Head of caudate nucleus (tissue), 42 donors: ENCODE measurements at regions not wholly inside any gene's neighbourhood (a gene's known extent, or its start where the extent isn't known, plus 50 kb on each side); places are given as distances from the start of the nearest gene placed in this dataset.

ENCODE experiments used
- DNase-seq, 42 donors: peaks; one replicate each; pipeline versions ENCODE4 v3.0.0 to v3.0.0-alpha.2; 2020 to 2021; ENCODE audit warnings: mixed read lengths in 7 of 42
- intact Hi-C: fragments of 100-400 bp; cut with DNase I; formaldehyde crosslinking; loops from one replicate; pipeline ENCODE4 v1.15.0; 2022

DNA sequence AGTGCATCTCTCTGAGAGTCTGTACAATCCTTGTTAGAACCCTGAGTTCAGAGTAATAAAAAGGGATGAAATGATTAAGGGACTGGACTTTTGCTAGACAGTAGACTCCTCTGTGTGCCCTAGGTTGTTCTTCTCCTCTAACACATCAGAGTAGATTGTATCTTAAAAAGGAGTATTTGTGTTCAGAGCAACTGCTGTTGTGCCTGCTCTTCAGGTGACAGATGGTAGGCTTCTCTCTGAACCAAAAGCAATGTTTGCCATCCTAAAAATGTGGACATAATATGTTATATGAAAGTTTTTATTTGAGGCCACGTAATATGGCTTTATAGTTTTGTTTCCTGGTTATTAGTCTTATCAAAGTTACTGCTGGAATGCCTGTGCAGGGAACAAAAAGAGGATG is 588.6 kb upstream of the FAT1 start:
- no peak for DNase-seq

DNA sequence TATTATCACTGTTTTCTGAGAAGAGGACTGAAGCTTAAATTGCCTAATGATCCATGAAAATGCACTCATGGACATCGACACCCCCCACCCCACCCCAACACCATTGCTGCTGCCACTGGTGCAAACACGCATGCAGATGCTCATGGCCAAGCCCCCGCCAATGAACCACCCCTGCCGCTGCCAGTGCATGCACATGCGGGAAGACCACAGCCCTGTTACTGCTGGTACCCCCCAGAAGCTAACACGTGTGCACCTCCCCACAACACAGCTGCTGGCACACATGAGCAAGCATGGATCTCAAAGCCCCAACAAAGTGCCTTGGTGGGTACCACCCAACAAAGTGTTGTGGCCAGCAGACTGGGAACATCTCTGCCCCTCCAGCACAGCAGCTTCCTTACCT is 594.1 kb upstream of the FAT1 start:
- DNase-seq: no peak
- intact Hi-C loops: no loop called here

More for the DNA sequence above, 588.6 kb upstream of the FAT1 start:
- intact Hi-C loops: no loop called here

DNA sequence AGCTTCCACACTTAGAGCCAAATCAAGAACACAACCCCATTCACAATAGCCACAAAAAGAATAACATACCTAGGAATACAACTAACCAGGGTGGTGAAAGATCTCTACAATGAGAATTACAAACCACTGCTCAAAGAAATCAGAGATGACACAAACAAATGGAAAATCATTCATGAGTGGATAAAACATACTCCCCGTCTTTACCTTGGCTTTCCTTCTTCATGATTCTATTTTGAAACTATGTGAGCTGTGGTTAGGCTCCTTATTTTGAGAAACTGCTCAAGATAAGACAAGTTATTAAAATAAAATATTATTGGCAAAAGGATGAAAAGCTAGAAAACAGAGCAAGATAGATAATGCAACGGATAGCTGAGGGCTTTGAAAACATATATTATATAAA is 598.1 kb upstream of the FAT1 start:
- no peak for DNase-seq
- intact Hi-C loops: no loop called here

DNA sequence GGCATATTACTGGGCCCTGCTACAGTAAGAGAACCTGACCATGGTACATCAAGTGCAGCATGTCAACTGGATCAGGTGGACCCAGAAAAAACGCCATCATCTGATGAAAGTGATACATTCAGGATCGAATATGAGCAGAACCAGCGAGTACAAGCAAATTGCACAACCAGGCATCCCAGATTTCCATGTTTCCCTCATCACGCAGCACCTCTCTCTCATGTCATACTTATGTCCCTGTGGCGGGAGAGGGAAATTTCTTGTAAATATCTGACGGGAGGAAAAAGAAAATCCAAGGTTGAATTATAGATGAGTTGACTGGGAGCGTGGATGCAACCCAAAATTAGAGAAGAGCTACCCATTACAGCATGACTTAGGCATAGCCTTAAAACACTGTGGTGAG is 608.5 kb upstream of the FAT1 start:
- DNase-seq: no peak
- intact Hi-C loops: no loop called here

DNA sequence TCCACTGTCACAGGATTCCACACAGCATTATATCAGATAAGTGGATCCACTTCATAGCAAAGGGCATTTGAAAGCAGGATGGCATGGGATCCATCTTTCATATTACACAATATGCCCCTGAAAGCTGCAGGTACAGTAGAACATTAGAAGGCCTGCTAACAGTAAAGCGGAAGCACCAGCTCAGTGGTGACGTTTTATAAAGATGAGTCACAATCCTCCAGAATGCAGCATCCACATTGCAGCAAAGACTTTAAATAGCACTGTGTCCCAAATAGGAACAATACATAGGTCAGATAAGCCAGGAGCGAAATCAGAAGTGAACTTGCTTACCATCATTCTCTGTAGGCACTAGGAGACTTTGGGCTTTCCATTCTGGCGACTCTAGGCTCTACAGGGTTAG is 609.5 kb upstream of the FAT1 start:
- intact Hi-C loops: no loop called here
- DNase-seq: no peak

DNA sequence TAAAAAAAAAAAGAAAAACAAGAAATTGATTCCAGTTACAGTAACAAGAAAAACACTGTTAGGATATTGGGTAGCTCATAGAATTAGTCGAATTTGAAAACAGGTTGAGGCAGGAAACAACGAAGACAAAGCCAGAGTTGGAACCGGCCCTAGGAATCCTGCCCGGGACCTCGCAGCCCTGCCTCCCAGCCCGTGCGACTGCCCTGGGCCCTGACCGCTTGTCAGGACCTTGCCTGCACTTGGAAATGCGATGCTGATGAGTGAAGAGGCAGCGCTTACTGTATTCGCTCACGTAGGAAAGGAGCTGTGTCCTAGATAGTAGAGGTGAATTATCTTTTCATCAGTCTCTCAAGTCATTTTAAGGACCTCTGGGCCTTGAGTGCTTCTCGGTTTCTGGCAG is 611.7 kb upstream of the FAT1 start:
- DNase-seq: no peak

DNA sequence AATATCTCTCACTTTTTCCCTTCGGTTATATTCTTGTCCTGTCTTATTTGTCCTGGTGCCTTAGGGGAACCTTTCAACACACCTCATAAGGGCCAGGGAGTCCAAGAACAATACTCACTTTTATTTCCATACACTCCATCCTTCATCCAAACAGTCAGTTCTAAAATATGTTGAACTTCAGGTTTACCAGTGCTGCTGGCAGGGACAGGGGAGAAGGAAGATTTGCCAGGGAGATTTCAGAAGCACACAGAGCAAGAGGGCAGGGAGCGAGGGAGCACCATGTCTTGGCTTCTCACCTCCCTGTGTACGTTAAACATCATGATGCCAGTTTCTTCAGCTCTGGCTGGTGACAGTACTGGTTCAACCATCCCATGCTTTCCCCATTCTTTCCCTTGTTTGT is 631.1 kb upstream of the FAT1 start:
- DNase-seq: no peak
- intact Hi-C loops: no loop called here

More for the DNA sequence above, 611.7 kb upstream of the FAT1 start:
- intact Hi-C loops: no loop called here

DNA sequence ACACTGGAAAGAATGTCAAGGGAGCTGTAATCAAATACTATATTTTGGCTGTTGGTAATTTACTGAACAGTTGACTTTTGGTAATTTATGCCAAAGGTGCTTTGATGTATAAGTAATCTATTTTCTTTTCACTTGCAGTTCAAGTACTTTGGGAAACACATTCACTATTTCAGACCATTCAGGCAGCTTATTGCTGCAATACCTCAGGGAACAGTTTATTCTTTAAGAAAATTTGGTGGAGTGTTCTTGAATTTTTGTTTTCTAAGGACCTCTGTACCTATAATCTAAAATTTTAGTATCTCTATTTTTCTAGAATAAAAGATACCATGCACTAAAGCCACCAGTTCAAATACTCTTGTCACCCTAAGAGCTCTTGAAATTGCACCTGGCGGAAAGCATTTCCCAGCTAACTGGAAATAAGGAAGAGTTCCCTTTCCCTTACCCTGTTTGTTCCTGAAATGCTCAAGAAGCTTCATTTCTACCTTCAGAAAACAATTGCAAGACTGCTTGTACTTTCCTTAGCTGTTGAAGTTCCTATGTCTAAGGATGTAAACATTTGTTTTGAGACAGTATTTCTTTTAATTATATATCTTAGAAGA is 633.5 kb upstream of the FAT1 start:
- DNase-seq: no peak
- intact Hi-C loops: no loop called here

DNA sequence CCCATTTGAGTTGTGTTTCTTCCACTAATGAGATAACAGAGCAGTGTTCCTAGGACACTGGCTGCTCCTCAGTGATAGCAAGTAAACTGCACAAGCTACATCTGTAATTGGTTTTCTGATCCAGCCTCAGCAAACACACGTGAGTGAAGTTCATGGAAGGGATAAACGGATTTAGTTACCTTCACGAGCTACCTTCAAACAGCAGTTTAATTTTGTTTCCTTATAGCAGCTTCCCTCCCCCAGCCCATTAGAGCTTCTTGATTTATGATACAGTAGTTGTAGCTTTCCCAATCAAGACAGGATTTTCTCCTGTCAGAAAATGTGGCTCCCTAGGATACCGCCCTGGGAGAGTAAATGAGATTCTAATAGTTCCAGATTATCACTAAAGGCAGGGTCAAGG is 634.2 kb upstream of the FAT1 start:
- intact Hi-C loops: no loop called here
- no peak for DNase-seq

DNA sequence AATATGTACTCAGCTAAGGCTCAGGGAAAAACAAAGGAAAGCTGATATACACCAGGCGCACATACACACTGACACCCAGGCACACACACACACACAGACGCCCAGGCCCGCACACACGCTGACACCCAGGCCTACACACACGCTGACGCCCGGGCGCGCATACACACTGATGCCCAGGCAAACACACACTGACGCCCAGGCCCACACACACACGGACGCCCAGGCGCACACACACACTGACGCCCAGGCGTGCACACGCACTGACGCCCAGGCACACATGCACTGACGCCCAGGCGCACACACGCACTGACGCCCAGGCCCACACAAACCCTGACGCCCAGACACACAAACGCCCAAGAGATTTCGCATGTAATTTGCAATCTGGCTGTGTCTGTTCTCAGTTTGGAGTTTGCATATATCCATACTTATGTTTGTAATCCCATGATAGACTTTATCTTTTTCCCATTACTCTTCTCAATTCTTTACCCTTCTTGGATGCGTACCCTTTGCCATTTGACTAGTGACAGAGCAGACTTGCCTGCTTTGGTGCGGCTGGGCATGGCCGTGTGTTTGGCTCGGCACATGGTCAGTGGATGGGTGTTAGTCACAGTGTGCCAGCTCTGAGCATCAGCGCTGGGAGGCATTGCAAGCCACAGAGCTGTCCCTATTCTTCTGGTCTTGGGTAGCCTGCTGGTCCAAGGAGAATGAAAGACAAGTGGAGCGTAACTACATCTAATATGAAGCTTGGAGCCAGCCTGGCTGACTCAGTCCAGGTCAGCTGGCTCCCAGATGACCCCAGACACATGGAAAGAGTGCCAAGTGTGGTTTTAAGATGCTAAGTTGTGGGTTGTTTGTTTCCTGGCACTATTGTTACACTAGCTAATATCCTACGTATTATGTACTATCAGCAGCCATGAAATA is 632.4 kb upstream of the ZFP42 start:
- intact Hi-C loops: no loop called here
- DNase-seq: peak in 5 of 42 donors; percentile 4 to 57 (median 17)

DNA sequence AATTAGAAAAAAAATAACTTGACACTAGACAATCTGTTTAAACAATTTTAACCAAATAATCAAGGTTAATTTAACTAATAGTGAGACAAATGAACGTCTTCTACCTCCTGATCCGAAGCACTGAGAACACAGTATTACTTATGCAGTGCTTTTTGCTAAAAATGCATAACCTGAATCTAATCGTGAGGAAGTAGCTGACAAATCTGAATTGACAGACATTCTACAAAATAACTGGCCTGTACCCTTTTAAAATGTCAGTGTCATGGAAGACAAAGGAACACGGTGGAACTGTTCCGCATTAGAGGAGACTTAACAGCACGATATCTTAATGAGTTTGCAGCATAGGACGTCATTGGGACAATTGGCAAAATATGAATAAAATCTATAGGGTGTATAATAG is 631.2 kb upstream of the ZFP42 start:
- intact Hi-C loops: no loop called here
- no peak for DNase-seq

DNA sequence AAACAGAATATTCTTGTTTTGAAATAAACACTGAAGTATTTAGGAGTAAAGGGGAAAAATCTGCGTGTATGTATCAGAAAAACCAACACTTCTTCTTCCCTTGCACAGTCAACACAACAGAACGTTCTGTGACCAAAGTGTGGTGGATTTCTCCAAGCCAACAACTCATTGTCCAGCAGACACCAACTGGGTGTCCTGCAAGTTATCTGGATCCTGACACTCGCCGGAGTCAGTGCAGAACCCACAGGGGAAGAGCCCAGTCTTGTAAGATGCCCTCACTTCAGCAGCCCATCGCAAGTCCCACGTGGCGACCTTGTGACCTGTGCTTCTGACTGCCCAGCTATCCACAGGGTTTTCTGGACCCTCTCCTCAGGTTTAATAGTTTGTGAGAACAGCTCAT is 630.7 kb upstream of the ZFP42 start:
- no peak for DNase-seq
- intact Hi-C loops: no loop called here

DNA sequence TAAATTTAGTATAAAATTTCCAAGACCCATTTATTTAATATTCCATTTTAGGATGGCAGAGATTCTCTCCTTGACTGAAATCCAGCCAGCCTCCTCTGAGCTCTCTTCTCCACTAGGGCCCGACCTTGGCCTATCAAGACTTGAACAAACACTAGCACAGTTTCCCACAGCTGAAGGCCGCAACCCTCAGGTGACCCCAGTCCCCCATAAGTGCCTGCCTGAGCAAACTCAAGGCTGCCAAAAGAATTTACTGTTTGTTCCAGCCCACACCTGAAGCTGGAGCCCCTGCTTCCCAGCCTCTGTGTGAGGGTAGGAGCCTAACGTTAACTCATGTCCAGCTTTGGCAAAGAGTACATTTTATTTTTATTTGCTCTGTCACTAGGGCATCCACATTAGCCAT is 629.0 kb upstream of the ZFP42 start:
- intact Hi-C loops: no loop called here
- DNase-seq: no peak

DNA sequence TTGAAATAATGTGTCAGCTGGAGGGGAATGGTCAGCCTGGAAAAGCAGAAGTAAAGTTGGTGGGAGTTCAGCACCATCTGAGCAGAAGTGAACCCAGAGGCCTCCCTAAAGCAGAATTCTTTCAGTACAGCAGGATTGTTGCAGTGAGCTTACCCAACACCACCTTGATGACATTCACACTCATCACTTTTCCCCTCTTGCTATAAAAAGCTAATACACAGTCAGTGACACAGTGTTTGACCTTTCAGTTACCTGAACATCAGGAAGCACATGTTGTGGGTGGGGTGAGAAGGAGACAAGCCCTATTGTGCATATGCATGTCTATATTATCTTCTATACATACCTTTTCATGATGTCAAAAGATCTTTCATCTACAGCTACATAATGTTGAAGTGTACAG is 624.7 kb upstream of the ZFP42 start:
- intact Hi-C loops: no loop called here
- no peak for DNase-seq

DNA sequence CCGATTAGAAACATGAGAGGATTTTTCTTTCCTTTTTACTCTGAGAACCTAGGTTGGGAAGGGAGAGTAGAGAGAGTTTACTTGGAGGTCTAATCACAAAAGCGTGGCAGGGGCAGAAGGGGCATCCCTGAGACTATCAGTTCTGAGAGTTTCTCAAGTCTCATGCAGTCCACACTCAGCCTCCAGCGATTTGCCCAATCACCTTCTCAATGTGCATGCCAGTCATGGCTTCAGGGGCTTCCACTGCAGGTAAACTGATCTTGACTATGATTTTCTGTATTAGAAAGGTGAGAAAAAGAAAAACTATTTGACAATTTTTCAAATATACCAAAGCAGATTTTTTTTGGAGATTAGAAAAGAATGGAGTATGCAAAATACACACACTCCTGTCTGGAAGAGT is 617.1 kb upstream of the ZFP42 start:
- intact Hi-C loops: no loop called here
- DNase-seq: no peak

DNA sequence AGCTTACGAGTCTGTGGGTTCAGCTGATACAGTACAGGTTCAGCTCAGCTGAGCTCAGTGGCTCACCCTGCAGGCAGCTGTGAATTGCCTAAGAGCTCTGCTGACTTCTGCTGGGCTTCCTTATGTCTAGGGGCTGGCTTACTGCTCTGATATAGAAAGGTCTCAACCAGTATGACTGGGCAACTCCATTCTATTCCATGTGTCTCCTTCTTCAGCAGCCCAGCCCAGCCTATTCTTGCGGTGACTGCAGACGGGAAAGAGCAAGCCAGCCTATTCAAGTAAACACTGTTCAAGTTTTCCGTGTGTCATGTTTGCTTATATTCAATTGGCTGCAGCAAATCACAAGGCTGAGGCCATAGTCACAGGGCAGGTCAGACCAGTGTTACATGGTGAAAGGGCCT is 615.4 kb upstream of the ZFP42 start:
- intact Hi-C loops: no loop called here
- DNase-seq: no peak

DNA sequence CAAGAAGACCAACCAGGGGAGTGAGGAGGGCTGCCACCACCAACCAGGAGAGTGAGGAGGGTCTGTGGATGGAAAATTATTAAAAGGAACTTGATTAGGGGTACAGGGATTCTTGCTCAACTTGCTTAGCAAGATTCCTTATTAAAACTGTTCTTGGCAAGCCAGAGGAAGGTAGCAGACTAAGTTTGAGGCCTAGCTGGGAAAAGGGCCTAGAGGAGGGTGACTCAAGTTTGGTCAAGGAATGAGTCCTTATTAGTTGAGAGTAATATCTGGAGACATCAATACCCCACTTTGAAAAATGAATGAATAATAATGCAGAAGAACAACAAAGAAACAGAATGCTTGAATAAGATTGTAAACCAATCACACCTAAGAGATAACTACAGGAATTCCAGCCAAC is 612.4 kb upstream of the ZFP42 start:
- DNase-seq: no peak
- intact Hi-C loops: no loop called here

DNA sequence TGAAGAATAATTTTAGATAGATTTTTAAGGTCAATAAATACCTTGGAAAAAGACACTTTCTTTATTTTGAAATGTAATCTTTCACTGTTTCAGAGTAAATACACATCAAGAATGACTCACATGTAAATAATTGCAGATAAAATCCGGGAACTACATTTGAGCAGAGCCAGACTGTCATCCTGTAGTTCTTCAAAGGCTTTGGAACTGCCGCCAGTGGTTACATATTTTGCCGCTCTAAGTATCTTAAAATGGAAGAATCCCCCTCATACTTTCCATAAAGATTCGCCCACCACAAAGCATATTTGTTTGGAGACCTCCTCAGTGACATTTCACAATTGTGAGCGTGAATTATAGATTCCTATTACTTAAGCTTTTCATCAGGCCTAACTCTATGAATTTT is 607.8 kb upstream of the ZFP42 start:
- DNase-seq: no peak
- intact Hi-C loops: no loop called here

DNA sequence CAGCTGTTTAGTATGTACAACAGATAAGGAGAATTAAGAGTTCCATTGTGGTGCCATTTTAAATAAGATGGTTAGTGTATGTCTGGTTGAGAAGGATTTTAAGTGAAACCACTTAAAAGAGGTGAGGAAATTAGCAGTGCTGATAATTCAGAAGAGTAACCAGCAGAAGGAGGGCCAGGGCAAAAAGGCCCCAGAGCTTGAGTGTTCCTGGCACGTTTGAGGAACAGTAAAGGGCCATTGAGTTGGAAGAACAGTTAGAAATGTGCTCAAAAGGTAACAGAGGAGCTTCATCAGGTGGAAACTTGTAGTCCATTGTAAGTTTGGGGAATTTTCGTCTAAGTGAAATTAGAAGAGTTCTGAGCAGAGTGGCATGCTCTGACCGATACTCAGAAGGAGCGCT is 606.2 kb upstream of the ZFP42 start:
- no peak for DNase-seq
- intact Hi-C loops: no loop called here

DNA sequence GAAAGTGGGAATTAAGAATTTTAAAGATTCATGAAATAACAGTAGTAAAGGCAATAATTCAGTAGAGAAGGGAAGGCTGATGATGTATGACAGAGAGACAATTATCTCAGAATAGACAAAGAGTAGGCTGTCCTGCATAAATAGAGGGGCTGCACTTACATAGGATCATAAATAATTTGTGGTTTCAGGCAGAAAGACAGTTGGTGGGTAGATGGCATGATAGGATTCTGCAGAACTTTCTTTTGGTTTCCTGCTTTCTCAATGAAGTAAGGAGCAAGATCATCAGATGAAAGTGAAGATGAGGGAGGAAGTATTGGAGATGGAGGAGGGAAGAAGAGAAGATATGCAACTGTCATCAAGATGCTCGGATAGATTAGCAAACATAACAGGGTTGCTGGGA is 604.9 kb upstream of the ZFP42 start:
- intact Hi-C loops: no loop called here
- DNase-seq: no peak
